ENCODE measurements at regions not wholly inside any gene's neighbourhood (a gene's known extent, or its start where the extent isn't known, plus 50 kb on each side); places are given as distances from the start of the nearest gene placed in this dataset.
A peak's percentile ranks its signal among the peaks of the same experiment; 100 is the strongest.

DNA sequence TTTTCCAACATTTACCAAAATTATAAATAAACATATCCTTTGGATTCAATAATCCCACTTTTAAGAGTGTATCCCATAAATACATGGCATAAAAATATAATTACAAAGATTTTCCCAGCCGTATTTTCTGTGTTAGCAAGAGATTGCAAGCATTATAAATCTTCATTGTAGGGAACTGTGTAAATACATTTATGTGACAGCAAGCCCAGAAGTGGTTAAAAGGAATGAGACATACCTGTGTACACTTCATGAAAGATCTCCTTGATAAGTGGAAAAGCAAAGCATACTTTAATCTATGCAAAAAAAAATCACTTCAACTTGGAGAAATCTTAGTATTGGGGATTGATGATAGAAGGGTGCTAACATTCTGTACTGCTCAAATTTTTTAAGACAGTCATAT lies 173.1 kb downstream of the GASK1B start:
- TF ChIP-seq POLR2A (IDR thresholded peaks at IDR 0.05) (no peak), POLR2AphosphoS5 (IDR thresholded peaks at IDR 0.05) (no peak)
- TF ChIP-seq, protein P1, sequence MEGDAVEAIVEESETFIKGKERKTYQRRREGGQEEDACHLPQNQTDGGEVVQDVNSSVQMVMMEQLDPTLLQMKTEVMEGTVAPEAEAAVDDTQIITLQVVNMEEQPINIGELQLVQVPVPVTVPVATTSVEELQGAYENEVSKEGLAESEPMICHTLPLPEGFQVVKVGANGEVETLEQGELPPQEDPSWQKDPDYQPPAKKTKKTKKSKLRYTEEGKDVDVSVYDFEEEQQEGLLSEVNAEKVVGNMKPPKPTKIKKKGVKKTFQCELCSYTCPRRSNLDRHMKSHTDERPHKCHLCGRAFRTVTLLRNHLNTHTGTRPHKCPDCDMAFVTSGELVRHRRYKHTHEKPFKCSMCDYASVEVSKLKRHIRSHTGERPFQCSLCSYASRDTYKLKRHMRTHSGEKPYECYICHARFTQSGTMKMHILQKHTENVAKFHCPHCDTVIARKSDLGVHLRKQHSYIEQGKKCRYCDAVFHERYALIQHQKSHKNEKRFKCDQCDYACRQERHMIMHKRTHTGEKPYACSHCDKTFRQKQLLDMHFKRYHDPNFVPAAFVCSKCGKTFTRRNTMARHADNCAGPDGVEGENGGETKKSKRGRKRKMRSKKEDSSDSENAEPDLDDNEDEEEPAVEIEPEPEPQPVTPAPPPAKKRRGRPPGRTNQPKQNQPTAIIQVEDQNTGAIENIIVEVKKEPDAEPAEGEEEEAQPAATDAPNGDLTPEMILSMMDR (IDR thresholded peaks at IDR 0.05) = no peak
- intact Hi-C loops (cut with DNase I) = loop anchor here (10.0 kb wide), 1 partner anchor 625 kb away; no protein-coding TSS in a partner anchor
- 16% methylated on average over 1 of the region's 1 CpG for WGBS

DNA sequence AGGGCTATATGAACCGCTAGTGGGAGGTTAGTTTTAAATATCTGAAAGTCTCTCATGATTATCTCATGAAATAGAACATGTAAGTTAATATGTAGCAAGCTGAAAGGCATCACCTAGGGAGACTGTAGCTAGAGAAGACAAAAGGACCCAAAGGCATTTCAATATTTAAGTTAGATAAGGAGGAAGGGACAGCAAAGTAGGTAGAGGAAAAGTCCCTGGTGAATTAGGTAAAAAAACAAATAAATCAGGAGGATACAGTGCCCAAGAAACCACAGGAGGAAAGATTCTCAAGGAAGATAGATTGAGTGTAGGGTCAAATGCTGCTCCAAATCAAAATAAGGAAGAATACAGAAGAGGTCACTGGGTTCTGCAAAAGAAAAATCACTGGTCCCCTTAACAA lies 175.5 kb downstream of the GASK1B start:
- intact Hi-C loops (cut with DNase I) = loop anchor here (10.0 kb wide), 1 partner anchor 628 kb away; no protein-coding TSS in a partner anchor

More for the DNA sequence above, 173.1 kb downstream of the GASK1B start:
- no peak for DNase-seq (ENCODE audit: low spot score)
- no peak overlapping the region for H3K4me3 ChIP-seq
- peaks cover 10% of the 10 kb centered on the region for H3K4me1 ChIP-seq (replicated peaks)
- no peak overlapping the region for H3K27ac ChIP-seq
- no peaks in the 10 kb centered on the region for H3K36me3 ChIP-seq
- H3K9me3 ChIP-seq = no peaks in the 10 kb centered on the region
- no peaks in the 10 kb centered on the region for H3K27me3 ChIP-seq (replicated peaks; ENCODE audit: insufficient read depth)

DNA sequence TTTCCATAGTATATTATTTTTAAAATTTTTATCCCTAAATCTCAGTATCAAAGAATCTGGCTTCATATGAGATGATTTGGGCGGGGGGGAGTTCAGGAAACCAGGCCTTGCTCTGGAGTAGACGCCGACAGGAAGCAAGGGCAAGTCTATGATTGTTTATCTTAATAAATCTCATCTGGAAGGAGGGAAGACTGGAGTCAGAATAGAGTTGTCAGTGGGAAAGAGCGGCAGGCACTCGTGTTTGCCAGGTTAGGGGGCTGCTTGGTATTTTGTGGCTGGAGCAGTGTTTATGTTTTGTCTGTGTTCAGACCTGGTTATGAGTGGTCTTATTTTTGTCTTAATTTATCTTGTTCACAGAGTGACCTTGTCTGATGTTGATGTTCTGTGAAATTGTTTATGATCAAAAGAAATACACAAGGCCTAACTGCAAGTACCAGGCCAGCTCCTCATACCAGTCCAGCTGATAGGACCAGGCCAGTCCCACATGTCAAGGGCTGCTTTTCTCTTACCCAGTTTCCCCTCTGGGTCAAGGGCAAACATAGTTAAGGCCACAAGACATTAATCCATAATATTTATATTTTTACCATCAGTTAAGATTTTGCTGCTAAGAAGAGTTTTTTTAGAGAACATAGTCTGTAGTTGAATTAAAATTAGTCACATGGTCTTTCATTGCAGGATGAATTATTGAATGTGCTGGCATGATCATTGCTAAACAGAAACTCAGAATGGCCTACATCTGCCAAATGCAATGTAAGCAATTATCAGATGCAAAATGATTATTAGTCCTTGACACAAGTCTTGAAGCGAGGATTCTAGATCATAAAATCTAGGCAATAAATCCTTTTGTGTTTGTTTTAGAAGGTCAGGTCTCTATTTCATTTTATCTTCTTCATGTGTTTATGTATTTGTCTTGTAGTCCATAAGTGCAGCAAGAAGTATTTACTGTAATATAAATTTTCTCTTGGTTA lies 176.5 kb downstream of the GASK1B start:
- Histone ChIP-seq H3K4me3 (no peak overlapping the region), H3K36me3 (no peaks in the 10 kb centered on the region), H3K9me3 (no peaks in the 10 kb centered on the region), H3K27ac (no peak overlapping the region), H3K4me1 (replicated peaks) (peaks cover 10% of the 10 kb centered on the region), H3K27me3 (replicated peaks; ENCODE audit: insufficient read depth) (no peaks in the 10 kb centered on the region)
- 54% methylated on average over 6 of the region's 6 CpGs for WGBS
- intact Hi-C loops (cut with DNase I) = loop anchor here (10.0 kb wide), 1 partner anchor 628 kb away; no protein-coding TSS in a partner anchor
- no peak for TF ChIP-seq POLR2AphosphoS5 (IDR thresholded peaks at IDR 0.05)
- TF ChIP-seq, protein P1 (IDR thresholded peaks at IDR 0.05) = no peak
- TF ChIP-seq POLR2A (IDR thresholded peaks at IDR 0.05) = no peak
- DNase-seq (ENCODE audit: low spot score) = no peak

More for the DNA sequence above, 175.5 kb downstream of the GASK1B start:
- Histone ChIP-seq H3K36me3 (no peaks in the 10 kb centered on the region), H3K27ac (no peak overlapping the region), H3K27me3 (replicated peaks; ENCODE audit: insufficient read depth) (no peaks in the 10 kb centered on the region), H3K9me3 (no peaks in the 10 kb centered on the region), H3K4me3 (no peak overlapping the region), H3K4me1 (replicated peaks) (peaks cover 10% of the 10 kb centered on the region)
- DNase-seq (ENCODE audit: low spot score) = no peak
- TF ChIP-seq POLR2A (IDR thresholded peaks at IDR 0.05) (no peak), POLR2AphosphoS5 (IDR thresholded peaks at IDR 0.05) (no peak)
- TF ChIP-seq, protein P1 (IDR thresholded peaks at IDR 0.05) = no peak
- 91% methylated on average over 1 of the region's 1 CpG for WGBS

DNA sequence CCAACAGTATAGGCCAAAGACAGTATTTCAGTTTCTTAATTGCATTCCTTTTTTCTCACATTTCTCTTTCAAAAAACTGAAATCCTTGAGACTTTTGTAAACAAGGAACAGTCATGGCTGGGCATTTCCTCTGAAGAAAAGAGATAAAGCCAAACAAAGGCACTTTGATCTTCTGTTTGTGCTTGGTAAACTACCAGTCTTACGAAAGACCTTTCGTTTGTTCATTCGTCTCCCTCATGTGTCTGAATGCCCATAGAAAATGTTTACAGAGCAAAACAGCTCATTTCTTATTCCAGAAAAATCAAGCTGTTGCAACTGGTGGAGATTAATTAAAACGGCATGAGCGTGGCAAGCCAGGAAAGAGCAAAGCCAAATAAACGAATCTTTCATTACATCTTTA lies 178.0 kb downstream of the GASK1B start:
- no peaks in the 10 kb centered on the region for H3K27me3 ChIP-seq (replicated peaks; ENCODE audit: insufficient read depth)
- peaks cover 10% of the 10 kb centered on the region for H3K4me1 ChIP-seq (replicated peaks)
- H3K9me3 ChIP-seq = no peaks in the 10 kb centered on the region
- peak overlapping the region in 1 of 2 donors; percentile 45 for H3K27ac ChIP-seq
- DNase-seq (ENCODE audit: low spot score) = peak; percentile 32
- intact Hi-C loops (cut with DNase I) = loop anchor here (5.0 to 10.0 kb wide), 2 partner anchors 257 to 630 kb away; no protein-coding TSS in a partner anchor
- no peaks in the 10 kb centered on the region for H3K36me3 ChIP-seq
- 38% methylated on average over 6 of the region's 6 CpGs for WGBS
- TF ChIP-seq, protein P1 (IDR thresholded peaks at IDR 0.05) = no peak
- peak; percentile 75 for TF ChIP-seq POLR2AphosphoS5 (IDR thresholded peaks at IDR 0.05)
- no peak overlapping the region for H3K4me3 ChIP-seq

Data from prostate gland (tissue), 2 donors.